H1 (cell line): ENCODE measurements at regions not wholly inside any gene's neighbourhood (a gene's known extent, or its start where the extent isn't known, plus 50 kb on each side); places are given as distances from the start of the nearest gene placed in this dataset.

Experiments used
- CBX8 ChIP-seq: fragments of 300-800, 300-1000 bp; sonication (generic); IDR thresholded peaks from 2 replicates; pipeline ENCODE4 v1.7.1; 2016; ENCODE audit warnings: low read depth, low read length, borderline replicate concordance
- CEBPB ChIP-seq: IDR thresholded peaks from 2 replicates; pipeline ENCODE4 v1.6.1; 2012; ENCODE audit warnings: low read depth, low read length
- CREB1 ChIP-seq: IDR thresholded peaks from 2 replicates; pipeline ENCODE4 v1.6.1; 2012; ENCODE audit warnings: inconsistent platforms
- CTCF ChIP-seq, 3 experiments: IDR thresholded peaks; 1 replicate in 2 of 3; 2 replicates in 1 of 3; pipeline versions ENCODE4 v1.5.1 to v1.6.1; 2011; ENCODE audit warnings: low read length in 3 of 3, mild to moderate bottlenecking in 3 of 3, inconsistent platforms in 2 of 3, low read depth in 1 of 3, moderate library complexity in 1 of 3; ENCODE audit not compliant: insufficient read depth in 1 of 3; ENCODE audit errors: control extremely low read depth in 1 of 3
- EZH2 ChIP-seq: fragments of 200-600 bp; sonication (generic); IDR thresholded peaks from 2 replicates; pipeline ENCODE4 v1.7.1; 2012; ENCODE audit warnings: low read depth, mild to moderate bottlenecking, moderate library complexity, low read length, inconsistent platforms; ENCODE audit not compliant: severe bottlenecking
- JUND ChIP-seq: IDR thresholded peaks from 2 replicates; pipeline ENCODE4 v1.6.1; 2011; ENCODE audit warnings: mild to moderate bottlenecking, improper control_type of control experiment, low read length
- MAX ChIP-seq: IDR thresholded peaks from 2 replicates; pipeline ENCODE4 v1.6.1; 2012; ENCODE audit warnings: inconsistent platforms
- POLR2A ChIP-seq, 2 experiments: IDR thresholded peaks; 1 replicate in 1 of 2; 2 replicates in 1 of 2; pipeline ENCODE4 v1.6.1; 2011; ENCODE audit warnings: low read depth in 2 of 2, low read length in 2 of 2, mild to moderate bottlenecking in 2 of 2; ENCODE audit errors: control extremely low read depth in 1 of 2
- RAD21 ChIP-seq, 2 experiments: IDR thresholded peaks in 1 of 2; conservative IDR thresholded peaks in 1 of 2; 2 replicates each; pipeline ENCODE4 v1.6.1; 2011; ENCODE audit warnings: low read depth in 2 of 2, low read length in 2 of 2, improper control_type of control experiment in 1 of 2, inconsistent platforms in 1 of 2, mild to moderate bottlenecking in 1 of 2, moderate library complexity in 1 of 2
- RFX5 ChIP-seq: IDR thresholded peaks from 2 replicates; pipeline ENCODE4 v1.6.1; 2011; ENCODE audit warnings: low read depth, low read length, improper control_type of control experiment, borderline replicate concordance
- SP1 ChIP-seq: IDR thresholded peaks from 2 replicates; pipeline ENCODE4 v1.6.1; 2011; ENCODE audit warnings: low read depth, low read length
- SRF ChIP-seq: IDR thresholded peaks from 2 replicates; pipeline ENCODE4 v1.6.1; 2011; ENCODE audit warnings: mild to moderate bottlenecking, low read depth, low read length, moderate library complexity
- TEAD4 ChIP-seq: IDR thresholded peaks from 2 replicates; pipeline ENCODE4 v1.6.1; 2012; ENCODE audit warnings: low read depth, low read length, inconsistent platforms, mixed read lengths
- USF2 ChIP-seq: IDR thresholded peaks from 2 replicates; pipeline ENCODE4 v1.6.1; 2011; ENCODE audit warnings: low read length, improper control_type of control experiment

- TF ChIP-seq RAD21 (IDR thresholded peaks at IDR 0.05 in 1 of 2, conservative IDR thresholded peaks at IDR 0.05 in 1 of 2; ENCODE audit: low read depth in 2 of 2, low read length in 2 of 2): no peak
- TF ChIP-seq SP1: no peak
- no peak for TF ChIP-seq SRF
- no peak for TF ChIP-seq POLR2A (IDR thresholded peaks at IDR 0.05; ENCODE audit: control extremely low read depth in 1 of 2, low read depth in 2 of 2, low read length in 2 of 2)
- no peak for TF ChIP-seq CBX8
- TF ChIP-seq TEAD4: no peak
- no peak for TF ChIP-seq RFX5
- TF ChIP-seq EZH2: no peak
- TF ChIP-seq JUND: no peak
- no peak for TF ChIP-seq CTCF (IDR thresholded peaks at IDR 0.05; ENCODE audit: control extremely low read depth in 1 of 3, insufficient read depth in 1 of 3, low read depth in 1 of 3, low read length in 3 of 3)
- no peak for TF ChIP-seq CREB1
- TF ChIP-seq CEBPB: no peak
- no peak for TF ChIP-seq MAX
- TF ChIP-seq USF2: no peak
Observed at GRCh38 chr21:39003982-39004633, 179.1 kb downstream of the PSMG1 start.
